GM18505 (cell line): ENCODE measurements at regions not wholly inside any gene's neighbourhood (a gene's known extent, or its start where the extent isn't known, plus 50 kb on each side); places are given as distances from the start of the nearest gene placed in this dataset.

Source experiments
- ATAC-seq: cut with Tn5 transposase; IDR thresholded peaks from one replicate; pipeline ENCODE4 v1.9.1; 2021; ENCODE audit not compliant: unreplicated experiment
- POLR2A ChIP-seq: IDR thresholded peaks from 4 replicates; pipeline ENCODE4 v1.6.1; 2011; ENCODE audit warnings: borderline replicate concordance; ENCODE audit not compliant: insufficient read depth, insufficient read length; ENCODE audit errors: extremely low read depth

DNA sequence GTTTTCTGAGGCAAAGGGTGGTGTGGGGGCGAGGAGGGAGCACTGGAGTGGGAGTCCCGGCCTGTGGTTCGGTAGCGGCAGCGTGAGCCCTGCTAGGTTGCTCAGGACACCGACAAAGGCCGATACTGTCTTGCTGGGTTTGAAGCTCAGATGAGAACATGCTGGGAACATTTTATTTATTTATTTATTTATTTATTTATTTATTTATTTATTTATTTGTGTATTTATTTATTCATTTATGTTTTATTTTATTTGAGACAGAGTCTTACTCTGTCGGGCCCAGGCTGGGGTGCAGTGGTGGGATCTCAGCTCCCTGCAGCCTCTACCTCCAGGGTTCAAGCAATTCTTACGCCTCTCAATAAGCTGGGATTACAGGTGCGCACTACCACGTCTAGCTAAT, 117.9 kb upstream of the GSE1 start:
- no peak for TF ChIP-seq POLR2A

DNA sequence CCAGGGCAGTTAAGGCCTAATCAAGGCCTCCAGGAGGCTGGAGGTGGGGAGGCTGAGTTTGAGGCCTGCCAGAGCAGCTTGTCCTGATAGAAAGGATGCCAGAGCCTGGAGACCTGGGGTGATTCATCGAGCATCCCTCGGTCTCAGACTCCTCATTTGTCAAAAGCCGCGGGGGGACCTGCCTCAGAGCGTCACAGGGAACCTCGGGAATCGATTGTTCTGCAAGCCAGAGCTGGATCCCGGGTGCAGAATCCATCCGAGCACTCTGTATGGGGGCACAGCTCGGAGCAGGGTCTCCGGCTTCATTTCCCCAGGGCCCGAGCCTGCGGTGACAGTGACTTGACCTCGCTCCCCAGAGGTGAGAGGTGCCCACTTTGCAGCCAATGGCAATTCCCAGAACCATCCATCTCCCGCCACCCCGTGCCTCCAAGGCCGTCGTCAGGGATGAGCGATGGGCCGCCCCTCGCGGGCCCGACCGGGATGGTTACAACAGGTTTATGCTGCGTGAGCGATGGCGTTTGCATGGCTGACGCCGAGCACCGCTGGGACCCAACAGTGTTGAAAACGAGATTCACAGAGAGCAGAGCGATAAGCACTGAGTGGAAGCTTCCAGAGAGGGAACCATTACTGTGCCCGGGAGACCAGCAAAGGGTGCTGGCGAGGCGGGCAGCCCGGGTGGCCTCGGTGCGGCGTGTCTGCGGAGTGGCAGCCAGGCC, 117.1 kb upstream of the GSE1 start:
- no peak for TF ChIP-seq POLR2A
- ATAC-seq, result no peak

More for the DNA sequence above, 117.9 kb upstream of the GSE1 start:
- ATAC-seq, result no peak

DNA sequence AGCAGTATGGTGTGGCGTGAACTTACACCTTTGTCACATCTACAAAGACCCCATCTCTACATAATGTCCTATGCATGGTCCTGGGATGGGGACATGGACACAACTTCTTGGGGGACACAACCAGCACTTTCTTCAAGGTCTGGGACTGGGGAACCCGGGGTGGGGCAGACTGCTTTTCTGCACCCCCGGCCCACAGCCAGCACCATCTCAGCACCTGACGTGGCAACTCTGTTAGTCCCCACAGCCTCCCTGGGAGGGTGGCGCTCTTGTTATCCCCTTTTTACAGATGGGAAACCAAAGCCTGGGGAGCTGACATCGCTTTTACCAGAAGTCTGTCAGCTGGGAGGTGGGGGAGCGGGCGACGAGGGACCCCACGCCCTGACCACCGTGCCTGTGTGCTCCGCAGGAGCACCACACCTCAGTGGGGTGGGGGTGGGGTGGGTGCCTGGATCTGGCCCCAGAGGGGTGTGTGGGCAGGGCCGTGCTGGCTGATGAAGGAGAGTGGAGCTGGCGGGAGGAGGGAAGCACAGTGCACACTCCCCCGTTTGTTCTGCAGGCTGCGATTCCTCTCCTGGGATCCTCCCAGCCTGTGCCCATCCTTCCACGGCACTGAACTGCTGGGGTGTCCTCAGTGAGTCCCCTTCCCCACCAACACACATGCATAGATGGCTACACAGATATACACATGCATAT, 115.4 kb upstream of the GSE1 start:
- ATAC-seq, result no peak
- no peak for TF ChIP-seq POLR2A

DNA sequence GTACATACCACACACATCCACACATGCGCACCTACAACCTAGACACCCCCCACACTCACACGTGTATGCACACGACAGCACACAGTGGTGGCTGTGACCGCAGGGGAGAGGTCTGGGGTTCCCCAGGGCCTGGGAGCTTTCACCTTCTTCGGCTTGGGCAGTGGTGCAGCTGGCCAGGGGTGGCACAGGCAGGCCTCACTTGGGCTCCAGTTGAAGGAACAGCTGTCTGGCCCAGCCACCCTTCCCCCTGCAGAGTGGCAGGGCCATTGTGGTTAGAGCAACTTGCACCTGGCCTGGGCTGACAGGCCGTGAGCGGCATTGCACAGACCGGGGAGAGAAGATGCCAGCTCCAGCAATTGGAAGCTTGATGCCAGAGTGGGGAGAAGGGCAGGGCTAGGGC, 114.5 kb upstream of the GSE1 start:
- no peak for ATAC-seq

DNA sequence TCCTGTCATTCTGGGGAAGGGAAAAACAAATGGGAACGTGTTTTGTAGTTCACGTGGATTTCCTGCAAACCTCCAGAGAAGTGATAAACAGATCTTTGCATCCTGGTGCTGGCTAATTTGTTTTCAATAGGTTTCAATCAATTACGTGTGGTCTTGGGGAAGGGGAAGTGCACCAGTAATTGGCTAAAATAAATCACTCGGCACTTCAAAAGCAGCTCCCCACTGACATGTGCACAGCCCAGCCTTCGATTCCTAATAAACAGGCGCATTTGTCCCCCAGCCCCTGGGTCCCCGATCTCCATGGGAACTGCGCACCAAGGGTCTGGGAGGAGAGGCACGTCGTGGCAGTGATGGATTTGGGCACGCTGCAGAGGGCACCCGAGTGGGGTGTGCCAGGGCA, 112.9 kb upstream of the GSE1 start:
- no peak for ATAC-seq
- no peak for TF ChIP-seq POLR2A

More for the DNA sequence above, 114.5 kb upstream of the GSE1 start:
- TF ChIP-seq POLR2A, result no peak

DNA sequence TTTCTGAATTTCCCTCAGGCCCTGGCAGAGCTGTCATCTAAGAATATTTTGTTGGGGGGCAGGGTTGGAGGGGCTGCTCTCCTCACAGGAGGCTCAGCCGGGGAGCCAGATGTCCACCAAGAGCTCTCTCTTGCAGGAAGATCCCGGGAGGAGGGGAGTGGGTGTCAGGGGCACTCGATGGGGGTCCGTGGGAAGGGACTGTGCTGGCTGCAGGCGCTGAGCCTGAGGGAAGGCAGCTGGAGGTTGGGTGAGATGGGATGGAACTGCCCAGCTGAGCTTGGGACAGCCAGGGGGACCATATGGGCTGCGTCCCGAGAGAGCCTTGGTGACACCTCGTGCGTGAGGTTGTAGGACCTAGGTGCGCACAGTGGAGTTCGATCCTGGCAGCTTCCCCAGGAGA, 111.2 kb upstream of the GSE1 start:
- no peak for TF ChIP-seq POLR2A
- ATAC-seq, result no peak

DNA sequence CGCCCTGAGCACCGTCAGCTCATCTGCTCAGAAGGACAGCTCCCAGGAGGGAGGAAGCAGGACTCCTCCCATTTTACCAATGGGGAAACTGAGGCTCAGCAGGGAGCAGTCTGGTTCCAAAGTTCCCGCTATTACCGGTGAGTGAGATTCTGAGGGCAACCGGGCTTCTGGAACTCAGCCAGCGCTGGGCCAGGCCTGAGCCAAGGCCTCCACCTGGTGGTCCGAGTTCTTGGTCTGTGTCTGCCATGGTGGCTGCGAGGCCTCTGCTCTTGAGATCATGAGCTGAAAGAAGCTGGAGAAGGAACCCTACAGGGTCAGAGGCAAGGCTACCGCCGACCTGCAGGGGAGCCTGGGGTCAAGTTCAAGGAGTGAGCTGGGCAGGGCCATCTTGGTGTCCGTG, 110.8 kb upstream of the GSE1 start:
- no peak for TF ChIP-seq POLR2A
- ATAC-seq, result no peak

DNA sequence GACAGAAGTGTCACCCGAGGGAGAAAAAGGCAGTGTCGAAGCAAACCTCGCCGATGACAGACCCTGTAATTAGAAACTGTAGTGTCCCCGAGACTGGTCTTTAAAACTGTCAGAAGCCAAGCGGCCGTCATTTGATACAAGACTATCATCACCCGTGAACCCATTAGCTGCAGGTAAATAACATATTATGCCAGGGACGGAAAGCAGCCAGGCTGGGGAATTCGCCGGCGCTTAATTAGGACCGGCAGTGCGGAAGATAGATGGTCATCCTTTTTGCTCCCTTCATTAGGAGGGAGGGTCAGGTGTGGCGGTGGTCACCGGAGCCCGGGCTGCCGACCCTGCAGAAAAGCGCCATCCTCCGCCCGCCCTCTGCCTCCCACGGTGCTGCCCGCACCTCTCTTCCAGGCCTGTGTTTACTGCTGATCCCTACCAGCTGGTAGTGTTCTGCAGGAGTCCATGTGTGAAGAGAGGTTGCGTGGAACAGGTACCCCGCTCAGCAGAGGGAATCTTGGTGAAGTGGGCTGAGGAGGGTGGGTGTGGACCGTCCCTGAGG, 109.4 kb upstream of the GSE1 start:
- no peak for ATAC-seq
- TF ChIP-seq POLR2A, result no peak

DNA sequence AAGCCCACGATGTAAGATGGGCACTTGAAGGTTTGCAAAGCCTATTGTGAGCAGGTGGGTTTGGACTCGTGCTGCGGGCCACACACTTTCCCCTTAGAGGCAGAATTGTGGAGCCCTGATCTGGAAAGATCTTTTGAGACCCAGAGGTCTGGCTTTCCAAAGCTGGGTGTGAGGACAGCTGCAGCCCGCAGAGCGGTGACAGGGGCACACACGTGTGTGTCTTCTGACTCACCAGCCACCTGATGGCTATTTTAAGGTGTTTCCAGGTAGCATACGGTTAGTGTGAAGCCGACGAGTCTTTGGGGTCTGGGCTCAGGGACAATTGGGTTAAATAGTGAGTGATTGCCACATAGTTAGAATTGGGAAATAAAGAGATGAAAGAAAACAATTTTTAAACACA, 108.9 kb upstream of the GSE1 start:
- TF ChIP-seq POLR2A, result no peak

DNA sequence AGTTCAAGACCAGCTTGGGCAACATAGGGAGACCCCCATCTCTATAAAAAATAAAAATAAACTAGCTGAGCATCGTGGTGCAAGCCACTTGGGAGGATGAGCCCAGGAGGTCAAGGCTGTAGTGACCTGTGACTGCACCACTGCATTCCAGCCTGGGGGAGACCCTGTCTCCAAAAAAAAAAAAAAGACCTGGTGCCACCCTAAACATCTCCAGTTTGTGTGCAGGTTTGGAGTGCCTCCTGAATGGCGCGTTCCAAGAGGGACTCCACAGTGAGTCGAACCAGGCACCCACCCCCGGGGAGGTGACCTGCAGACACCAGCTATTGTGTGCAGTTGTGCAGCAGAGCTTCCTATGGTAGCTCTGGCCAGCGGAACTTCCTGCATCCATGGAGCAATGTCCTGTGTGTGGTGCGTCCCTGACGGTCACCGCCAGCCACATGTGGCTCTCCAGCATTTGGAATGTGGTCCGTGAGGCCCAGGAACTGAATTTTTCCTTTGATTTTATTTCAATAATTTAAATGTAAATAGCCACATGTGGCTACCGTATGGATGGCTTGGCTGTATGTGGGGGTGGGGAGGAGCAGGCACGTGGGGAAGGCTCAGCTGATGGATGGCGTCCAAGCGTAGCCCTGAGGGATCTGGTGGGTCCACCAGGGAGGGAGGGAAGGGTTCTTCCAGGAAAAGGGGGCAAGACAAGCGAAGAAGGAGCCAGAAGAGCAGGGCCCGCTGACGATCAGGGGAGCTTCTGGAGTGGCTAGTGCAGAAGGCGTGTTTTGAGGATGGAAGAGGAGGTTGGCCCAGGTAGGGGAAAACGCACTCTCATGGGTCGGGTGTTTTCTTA, 107.1 kb upstream of the GSE1 start:
- ATAC-seq, result no peak
- no peak for TF ChIP-seq POLR2A

More for the DNA sequence above, 108.9 kb upstream of the GSE1 start:
- ATAC-seq, result no peak

DNA sequence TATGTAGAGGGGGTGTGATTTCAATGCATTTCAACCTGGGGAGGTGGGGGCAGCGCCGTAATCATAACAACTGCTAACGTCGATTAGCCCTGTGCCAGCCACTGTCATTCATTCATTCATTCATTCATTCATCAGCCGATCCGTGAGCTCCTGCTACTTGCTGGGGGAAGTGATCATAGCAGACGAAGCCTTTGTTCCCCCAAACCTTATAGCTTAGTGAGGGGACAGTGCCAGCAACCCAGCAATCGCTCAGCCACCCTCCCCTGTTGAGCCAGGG, 106.5 kb upstream of the GSE1 start:
- no peak for TF ChIP-seq POLR2A

DNA sequence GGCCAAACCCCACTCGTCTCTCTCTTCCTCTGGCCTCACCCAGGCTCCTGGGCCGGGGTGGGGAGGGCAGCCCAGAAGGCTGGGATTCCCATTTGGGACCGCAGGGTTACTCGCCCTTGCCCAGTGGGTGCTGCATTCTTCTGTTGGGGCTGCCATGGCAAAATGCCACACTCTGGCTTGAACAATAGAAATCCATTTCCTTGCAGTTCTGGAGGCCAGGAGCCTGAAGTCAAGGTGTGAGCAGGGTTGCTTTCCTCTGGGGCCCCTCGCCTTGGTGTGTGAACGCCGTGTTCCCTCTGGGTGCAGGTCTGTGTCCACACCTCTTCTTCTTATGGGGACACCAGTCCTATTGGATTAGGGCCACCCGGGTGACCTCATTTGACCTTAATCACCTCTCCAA, 105.8 kb upstream of the GSE1 start:
- no peak for ATAC-seq
- TF ChIP-seq POLR2A, result no peak

More for the DNA sequence above, 106.5 kb upstream of the GSE1 start:
- no peak for ATAC-seq

DNA sequence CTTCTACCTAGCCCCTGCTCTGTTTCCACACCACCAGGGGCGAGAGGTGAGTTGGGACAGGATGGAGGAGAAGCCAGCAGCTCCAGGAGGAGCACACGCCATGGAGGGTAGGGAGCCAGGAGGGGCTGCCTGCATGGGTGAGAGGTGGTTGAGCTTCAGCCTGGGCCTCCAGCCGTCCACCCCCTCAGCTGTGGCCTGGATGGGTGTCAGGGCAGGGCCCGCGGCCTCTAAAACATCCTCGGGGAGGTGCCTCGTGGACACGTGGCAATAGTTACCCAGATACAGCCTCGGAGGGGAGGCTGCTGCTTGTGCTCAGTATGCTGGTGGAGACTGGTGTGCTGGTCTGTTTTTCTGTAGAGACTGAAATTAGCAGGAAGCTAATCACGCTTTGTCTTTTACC, 104.7 kb upstream of the GSE1 start:
- ATAC-seq, result no peak
- no peak for TF ChIP-seq POLR2A
